WTC11 (cell line): ENCODE measurements at regions not wholly inside any gene's neighbourhood (a gene's known extent, or its start where the extent isn't known, plus 50 kb on each side); places are given as distances from the start of the nearest gene placed in this dataset.

Experiments used
- AFF4 ChIP-seq: sonication (generic); formaldehyde crosslinking; IDR thresholded peaks from 2 replicates; pipeline ENCODE4 v1.8.1; 2023; ENCODE audit warnings: mild to moderate bottlenecking, missing genetic modification reagents, borderline replicate concordance
- ERG ChIP-seq: fragments of 250-450 bp; sonication (Bioruptor Pico); IDR thresholded peaks from 2 replicates; pipeline ENCODE4 v1.8.0; 2021; ENCODE audit warnings: mild to moderate bottlenecking
- GABPB1 ChIP-seq: sonication (generic); formaldehyde crosslinking; IDR thresholded peaks from 2 replicates; pipeline ENCODE4 v1.8.1; 2023; ENCODE audit warnings: mild to moderate bottlenecking, missing genetic modification reagents
- IRF2 ChIP-seq: sonication (generic); formaldehyde crosslinking; IDR thresholded peaks from 2 replicates; pipeline ENCODE4 v1.8.0; 2022; ENCODE audit warnings: low read depth, missing genetic modification reagents, borderline replicate concordance
- ZBTB43 ChIP-seq: sonication (generic); formaldehyde crosslinking; IDR thresholded peaks from 2 replicates; pipeline ENCODE4 v1.8.1; 2023; ENCODE audit warnings: mild to moderate bottlenecking, missing genetic modification reagents
- ZNF138 ChIP-seq: sonication (generic); formaldehyde crosslinking; conservative IDR thresholded peaks from 2 replicates; pipeline ENCODE4 v1.8.1; 2022; ENCODE audit warnings: mild to moderate bottlenecking, moderate library complexity, missing genetic modification reagents

GRCh38 chr3:158954420-158954819 lies 152.6 kb downstream of the MFSD1 start:
- TF ChIP-seq ZBTB43 (CRISPR knock-in tag) (no peak), GABPB1 (CRISPR knock-in tag) (no peak), IRF2 (CRISPR knock-in tag) (no peak), ZNF138 (CRISPR knock-in tag) (no peak), ERG (CRISPR knock-in tag) (no peak), AFF4 (CRISPR knock-in tag) (no peak)
